ENCODE measurements at regions not wholly inside any gene's neighbourhood (a gene's known extent, or its start where the extent isn't known, plus 50 kb on each side); places are given as distances from the start of the nearest gene placed in this dataset.

GRCh38 chr11:38460429-38460828 lies 1862.4 kb upstream of the RAG2 start (continued):
- TF ChIP-seq ZNF425 (CRISPR knock-in tag; conservative IDR thresholded peaks at IDR 0.05) (no peak), TEAD4 (CRISPR knock-in tag; IDR thresholded peaks at IDR 0.05) (no peak), IRF1 (CRISPR knock-in tag; IDR thresholded peaks at IDR 0.05) (no peak), ATF3 (CRISPR knock-in tag; conservative IDR thresholded peaks at IDR 0.05) (no peak), GTF2I (CRISPR knock-in tag; conservative IDR thresholded peaks at IDR 0.05) (no peak), ESRRA (CRISPR knock-in tag; IDR thresholded peaks at IDR 0.05; ENCODE audit: borderline replicate concordance) (no peak), HMGA2 (CRISPR knock-in tag; IDR thresholded peaks at IDR 0.05) (no peak), JAZF1 (CRISPR knock-in tag; IDR thresholded peaks at IDR 0.05) (no peak)

- CTCF ChIA-PET = no interaction called here
- POLR2A ChIA-PET = no interaction called here
- H3K27ac Mint-ChIP-seq = no peak overlapping the region
- DNase-seq (ENCODE audit: low spot score) (no peak), ATAC-seq (no peak)
- H3K36me3 Mint-ChIP-seq = peaks cover 50% of the 10 kb centered on the region
- H3K4me1 Mint-ChIP-seq = no peaks in the 10 kb centered on the region
- H3K27me3 Mint-ChIP-seq (ENCODE audit: low read depth) = no peaks in the 10 kb centered on the region
- H3K9me3 Mint-ChIP-seq = peaks cover 63% of the 10 kb centered on the region
- no peak overlapping the region for H3K4me3 Mint-ChIP-seq
- TF ChIP-seq RELA (CRISPR knock-in tag; IDR thresholded peaks at IDR 0.05; ENCODE audit: borderline replicate concordance) (no peak), TEAD1 (CRISPR knock-in tag; IDR thresholded peaks at IDR 0.05) (no peak), E2F4 (CRISPR knock-in tag; IDR thresholded peaks at IDR 0.05; ENCODE audit: borderline replicate concordance, low read depth) (no peak), RORB (CRISPR knock-in tag; IDR thresholded peaks at IDR 0.05) (no peak), JUN (CRISPR knock-in tag; IDR thresholded peaks at IDR 0.05) (no peak), GTF2I (CRISPR knock-in tag; conservative IDR thresholded peaks at IDR 0.05) (no peak), HMGXB4 (CRISPR knock-in tag; IDR thresholded peaks at IDR 0.05) (no peak), EMX1 (CRISPR knock-in tag; IDR thresholded peaks at IDR 0.05) (no peak), ZNF232 (CRISPR knock-in tag; IDR thresholded peaks at IDR 0.05) (no peak), NR1H2 (CRISPR knock-in tag; IDR thresholded peaks at IDR 0.05) (no peak)
Measured at GRCh38 chr11:38456371-38456770, 1858.3 kb upstream of the RAG2 start.

- peaks cover 62% of the 10 kb centered on the region for H3K9me3 Mint-ChIP-seq
- TF ChIP-seq OVOL2 (CRISPR knock-in tag; IDR thresholded peaks at IDR 0.05; ENCODE audit: borderline replicate concordance) = no peak
- no peak for TF ChIP-seq ELF4 (CRISPR knock-in tag; IDR thresholded peaks at IDR 0.05; ENCODE audit: low read depth)
- TF ChIP-seq HMGXB4 (CRISPR knock-in tag; IDR thresholded peaks at IDR 0.05) = no peak
- no peak for TF ChIP-seq GABPB1 (CRISPR knock-in tag; IDR thresholded peaks at IDR 0.05)
- TF ChIP-seq NFYB (CRISPR knock-in tag; conservative IDR thresholded peaks at IDR 0.05; ENCODE audit: low read depth) = no peak
- no peak for TF ChIP-seq E2F5 (CRISPR knock-in tag; IDR thresholded peaks at IDR 0.05)
- TF ChIP-seq NR1H2 (CRISPR knock-in tag; IDR thresholded peaks at IDR 0.05) = no peak
- no peak for TF ChIP-seq E2F1 (CRISPR knock-in tag; IDR thresholded peaks at IDR 0.05)
- TF ChIP-seq JAZF1 (CRISPR knock-in tag; IDR thresholded peaks at IDR 0.05) = no peak
- no peak for TF ChIP-seq NFATC4 (CRISPR knock-in tag; IDR thresholded peaks at IDR 0.05)
- TF ChIP-seq ZNF416 (CRISPR knock-in tag; IDR thresholded peaks at IDR 0.05) = no peak
Measured at GRCh38 chr11:38448284-38448683, 1850.2 kb upstream of the RAG2 start.

More at GRCh38 chr11:38448284-38448683, 1850.2 kb upstream of the RAG2 start:
- CTCF ChIA-PET = no interaction called here
- no peak overlapping the region for H3K27ac Mint-ChIP-seq
- H3K36me3 Mint-ChIP-seq = peaks cover 42% of the 10 kb centered on the region
- DNase-seq (ENCODE audit: low spot score) = no peak
- no peaks in the 10 kb centered on the region for H3K4me1 Mint-ChIP-seq
- peaks cover 3% of the 10 kb centered on the region; the same call in 1 of the 2 replicates for H3K27me3 Mint-ChIP-seq (ENCODE audit: low read depth)
- ATAC-seq = no peak
- H3K4me3 Mint-ChIP-seq = no peak overlapping the region
- POLR2A ChIA-PET = no interaction called here

Data from WTC11 (cell line).